ENCODE measurements at regions not wholly inside any gene's neighbourhood (a gene's known extent, or its start where the extent isn't known, plus 50 kb on each side); places are given as distances from the start of the nearest gene placed in this dataset.

GRCh38 chr18:40915724-40916123, 1039.3 kb upstream of the PIK3C3 start:
- no peak for TF ChIP-seq TAF1 (IDR thresholded peaks at IDR 0.05; ENCODE audit: borderline replicate concordance, insufficient read depth, low read length)
- TF ChIP-seq SIN3A (IDR thresholded peaks at IDR 0.05; ENCODE audit: borderline replicate concordance, insufficient read depth, low read length) = no peak

Measured in PFSK-1 (cell line).